PFSK-1 (cell line): ENCODE measurements at regions not wholly inside any gene's neighbourhood (a gene's known extent, or its start where the extent isn't known, plus 50 kb on each side); places are given as distances from the start of the nearest gene placed in this dataset.

Experiments
- POLR2AphosphoS5 ChIP-seq: IDR thresholded peaks from 2 replicates; pipeline ENCODE4 v1.6.1; 2012; ENCODE audit warnings: low read depth, mild to moderate bottlenecking, control low read depth, low read length, moderate library complexity
- TAF1 ChIP-seq: IDR thresholded peaks from 2 replicates; pipeline ENCODE4 v1.6.1; 2012; ENCODE audit warnings: low read length, control low read depth, borderline replicate concordance; ENCODE audit not compliant: insufficient read depth

DNA sequence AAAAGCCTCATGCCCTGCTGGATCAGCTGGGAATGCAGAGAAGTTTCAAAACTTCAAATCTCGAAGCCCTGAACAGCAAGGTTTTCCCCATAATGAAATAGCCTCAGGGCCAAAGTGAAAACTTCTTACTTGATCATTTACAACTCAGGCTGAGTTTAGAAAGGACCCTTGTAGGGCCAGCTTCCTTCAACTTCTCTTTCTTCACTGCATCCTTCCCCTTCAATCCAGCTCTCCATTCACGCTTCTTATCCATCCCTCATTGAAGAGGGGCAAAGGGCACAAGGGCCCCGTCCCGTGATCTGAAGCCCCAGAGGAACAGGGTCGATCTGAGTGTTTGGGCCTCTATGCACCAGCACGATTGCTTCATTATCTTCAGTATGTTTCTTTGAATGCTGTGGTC, 392.2 kb upstream of the CELF2 start:
- TF ChIP-seq POLR2AphosphoS5 (no peak), TAF1 (no peak)
